ENCODE measurements at regions not wholly inside any gene's neighbourhood (a gene's known extent, or its start where the extent isn't known, plus 50 kb on each side); places are given as distances from the start of the nearest gene placed in this dataset.

DNA sequence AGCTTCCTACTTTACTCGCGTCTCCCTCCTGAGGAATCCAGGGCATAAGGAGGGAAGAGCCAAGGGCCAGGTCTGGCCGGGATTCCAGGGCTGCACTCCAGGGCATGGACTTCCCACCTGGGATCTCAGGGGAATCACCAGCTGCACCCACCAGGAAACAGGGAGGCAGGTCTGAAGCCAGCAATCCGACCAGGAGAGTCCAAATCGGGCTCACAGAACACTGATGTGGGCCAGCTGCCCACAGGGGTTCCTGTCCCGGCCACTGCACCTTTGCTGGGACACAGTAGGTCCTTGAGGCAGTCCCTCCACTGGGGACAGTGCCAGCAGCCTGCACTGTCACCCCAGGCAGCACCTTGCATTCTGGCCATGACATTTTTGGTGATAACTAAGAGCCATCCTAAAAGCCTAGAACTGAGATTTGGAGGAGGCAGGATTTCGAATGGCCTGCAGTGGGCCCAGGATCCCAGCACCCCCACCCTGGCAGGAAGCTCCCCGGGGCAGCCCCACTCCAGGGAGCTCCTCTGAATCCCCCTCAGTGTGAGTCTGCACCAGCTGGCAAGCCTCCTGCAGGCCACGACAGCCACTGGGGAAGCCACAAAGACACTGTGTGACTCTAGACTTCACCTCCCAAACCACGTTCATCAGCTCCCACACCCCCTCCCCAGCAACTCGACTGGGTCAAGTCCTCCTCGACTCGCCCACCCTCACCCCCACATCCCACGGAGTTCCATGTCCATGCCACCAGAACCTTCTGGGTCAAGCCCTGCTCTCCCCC lies 71.5 kb upstream of the PPP2R2D start:
- TF ChIP-seq, protein P1, sequence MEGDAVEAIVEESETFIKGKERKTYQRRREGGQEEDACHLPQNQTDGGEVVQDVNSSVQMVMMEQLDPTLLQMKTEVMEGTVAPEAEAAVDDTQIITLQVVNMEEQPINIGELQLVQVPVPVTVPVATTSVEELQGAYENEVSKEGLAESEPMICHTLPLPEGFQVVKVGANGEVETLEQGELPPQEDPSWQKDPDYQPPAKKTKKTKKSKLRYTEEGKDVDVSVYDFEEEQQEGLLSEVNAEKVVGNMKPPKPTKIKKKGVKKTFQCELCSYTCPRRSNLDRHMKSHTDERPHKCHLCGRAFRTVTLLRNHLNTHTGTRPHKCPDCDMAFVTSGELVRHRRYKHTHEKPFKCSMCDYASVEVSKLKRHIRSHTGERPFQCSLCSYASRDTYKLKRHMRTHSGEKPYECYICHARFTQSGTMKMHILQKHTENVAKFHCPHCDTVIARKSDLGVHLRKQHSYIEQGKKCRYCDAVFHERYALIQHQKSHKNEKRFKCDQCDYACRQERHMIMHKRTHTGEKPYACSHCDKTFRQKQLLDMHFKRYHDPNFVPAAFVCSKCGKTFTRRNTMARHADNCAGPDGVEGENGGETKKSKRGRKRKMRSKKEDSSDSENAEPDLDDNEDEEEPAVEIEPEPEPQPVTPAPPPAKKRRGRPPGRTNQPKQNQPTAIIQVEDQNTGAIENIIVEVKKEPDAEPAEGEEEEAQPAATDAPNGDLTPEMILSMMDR (conservative IDR thresholded peaks at IDR 0.05; ENCODE audit: low read depth, low read length), result no peak
- no peak for TF ChIP-seq EZH2 (IDR thresholded peaks at IDR 0.05; ENCODE audit: borderline replicate concordance, low read depth, low read length, poor library complexity, severe bottlenecking)
